ENCODE measurements at regions not wholly inside any gene's neighbourhood (a gene's known extent, or its start where the extent isn't known, plus 50 kb on each side); places are given as distances from the start of the nearest gene placed in this dataset.

GRCh38 chr13:22423261-22423660 lies 752.4 kb downstream of the FGF9 start:
- no peaks in the 10 kb centered on the region for H3K4me1 ChIP-seq
- H3K27me3 ChIP-seq = no peaks in the 10 kb centered on the region
- H3K36me3 ChIP-seq = no peaks in the 10 kb centered on the region
- TF ChIP-seq POLR2AphosphoS5 (IDR thresholded peaks at IDR 0.05) (no peak), POLR2A (IDR thresholded peaks at IDR 0.05) (no peak)
- no peak overlapping the region for H3K4me3 ChIP-seq
- H3K9me3 ChIP-seq = no peaks in the 10 kb centered on the region
- no peak for DNase-seq (ENCODE audit: low spot score in 2 of 2)
- intact Hi-C loops (cut with DNase I; ENCODE audit: low total_unique reads) = no loop called here
- H3K27ac ChIP-seq = no peak overlapping the region

- DNase-seq (ENCODE audit: low spot score in 2 of 2) = no peak
- no peak for TF ChIP-seq CTCF (IDR thresholded peaks at IDR 0.05)
- TF ChIP-seq POLR2AphosphoS5 (IDR thresholded peaks at IDR 0.05) = no peak
- no peak for TF ChIP-seq POLR2A (IDR thresholded peaks at IDR 0.05)
- Histone ChIP-seq H3K4me1 (no peaks in the 10 kb centered on the region), H3K36me3 (no peaks in the 10 kb centered on the region), H3K27me3 (no peaks in the 10 kb centered on the region), H3K27ac (no peak overlapping the region), H3K9me3 (no peaks in the 10 kb centered on the region), H3K4me3 (no peak overlapping the region)
- intact Hi-C loops (cut with DNase I; ENCODE audit: low total_unique reads) = no loop called here
Measured at GRCh38 chr13:22425087-22425486, 754.2 kb downstream of the FGF9 start.

GRCh38 chr13:22427066-22427465 lies 753.7 kb upstream of the SGCG start:
- Histone ChIP-seq H3K9me3 (no peaks in the 10 kb centered on the region), H3K4me1 (no peaks in the 10 kb centered on the region), H3K27ac (no peak overlapping the region), H3K4me3 (no peak overlapping the region), H3K36me3 (no peaks in the 10 kb centered on the region), H3K27me3 (no peaks in the 10 kb centered on the region)
- intact Hi-C loops (cut with DNase I; ENCODE audit: low total_unique reads) = no loop called here
- TF ChIP-seq CTCF (IDR thresholded peaks at IDR 0.05) = no peak
- no peak for TF ChIP-seq POLR2A (IDR thresholded peaks at IDR 0.05)
- TF ChIP-seq POLR2AphosphoS5 (IDR thresholded peaks at IDR 0.05) = no peak
- DNase-seq (ENCODE audit: low spot score in 2 of 2) = no peak

GRCh38 chr13:22427783-22428182 lies 753.0 kb upstream of the SGCG start:
- DNase-seq (ENCODE audit: low spot score in 2 of 2) = no peak
- H3K9me3 ChIP-seq = no peaks in the 10 kb centered on the region
- TF ChIP-seq POLR2AphosphoS5 (IDR thresholded peaks at IDR 0.05) (no peak), CTCF (IDR thresholded peaks at IDR 0.05) (no peak), POLR2A (IDR thresholded peaks at IDR 0.05) (no peak)
- intact Hi-C loops (cut with DNase I; ENCODE audit: low total_unique reads) = no loop called here
- H3K36me3 ChIP-seq = no peaks in the 10 kb centered on the region
- H3K27ac ChIP-seq = peak overlapping the region in 1 of 2 donors; percentile 71
- no peaks in the 10 kb centered on the region for H3K27me3 ChIP-seq
- no peak overlapping the region for H3K4me3 ChIP-seq
- no peaks in the 10 kb centered on the region for H3K4me1 ChIP-seq

- H3K4me1 ChIP-seq = no peaks in the 10 kb centered on the region
- H3K36me3 ChIP-seq = no peaks in the 10 kb centered on the region
- DNase-seq (ENCODE audit: low spot score in 2 of 2) = peak in 1 of 2 donors; percentile 21
- intact Hi-C loops (cut with DNase I; ENCODE audit: low total_unique reads) = no loop called here
- no peaks in the 10 kb centered on the region for H3K27me3 ChIP-seq
- H3K4me3 ChIP-seq = no peak overlapping the region
- peak overlapping the region in 1 of 2 donors; percentile 71 for H3K27ac ChIP-seq
- TF ChIP-seq POLR2AphosphoS5 (IDR thresholded peaks at IDR 0.05) (no peak), POLR2A (IDR thresholded peaks at IDR 0.05) (no peak), CTCF (IDR thresholded peaks at IDR 0.05) (no peak)
- no peaks in the 10 kb centered on the region for H3K9me3 ChIP-seq
Measured at GRCh38 chr13:22428188-22428828, 752.5 kb upstream of the SGCG start.
